Psoas muscle (tissue), 7 donors: ENCODE measurements at regions not wholly inside any gene's neighbourhood (a gene's known extent, or its start where the extent isn't known, plus 50 kb on each side); places are given as distances from the start of the nearest gene placed in this dataset.

ENCODE experiments used
- ATAC-seq, 4 donors: fragments of 200-7000 bp; cut with Tn5 transposase; one replicate each; pipeline ENCODE4 v1.9.1; 2020; ENCODE audit warnings: moderate library complexity in 3 of 4, mild to moderate bottlenecking in 2 of 4
- DNase-seq, 2 donors: peaks; one replicate each; pipeline ENCODE4 v3.0.0-alpha.2; 2020
- H3K27ac ChIP-seq: fragments of 200-600 bp; one replicate; pipeline ENCODE4 v1.8.0; 2022
- H3K27me3 ChIP-seq, 3 donors: fragments of 200-600 bp in 1 of 3; one replicate each; pipeline versions ENCODE4 v1.6.1 to v1.8.0; 2013 to 2022; ENCODE audit warnings: low read length in 2 of 3, mild to moderate bottlenecking in 2 of 3, moderate library complexity in 1 of 3; ENCODE audit not compliant: insufficient read depth in 3 of 3
- H3K36me3 ChIP-seq, 2 donors: fragments of 200-600 bp in 1 of 2; one replicate each; pipeline versions ENCODE4 v1.6.1 to v1.8.0; 2013 to 2022; ENCODE audit warnings: low read depth in 1 of 2, mild to moderate bottlenecking in 1 of 2, moderate library complexity in 1 of 2; ENCODE audit not compliant: insufficient read depth in 1 of 2
- H3K4me1 ChIP-seq: fragments of 200-600 bp; one replicate; pipeline ENCODE4 v1.8.0; 2022
- H3K4me3 ChIP-seq: fragments of 200-600 bp; one replicate; pipeline ENCODE4 v1.8.0; 2022; ENCODE audit warnings: mild to moderate bottlenecking
- H3K9me3 ChIP-seq: fragments of 200-600 bp; one replicate; pipeline ENCODE4 v1.8.0; 2022
- WGBS, 3 donors: extraction: QIAGEN DNeasy Blood & Tissue Kit; methylation state at CpG; one replicate each; pipeline versions ENCODE4 v1.1.6 to v1.1.7; 2013; 5-methylcytosine and 5-hydroxymethylcytosine counted together
- intact Hi-C, 2 donors: fragments of 100-400 bp; cut with DNase I; formaldehyde crosslinking; loops; one replicate each; pipeline versions ENCODE4 v1.11.0 to v1.14.2; 2022
- TF ChIP-seq, protein P1 (sequence below): fragments of 200-600 bp; IDR thresholded peaks from one replicate; pipeline ENCODE4 v1.8.0; 2022; ENCODE audit warnings: antibody characterized with exemption
- donor health status: healthy with polysubstance abuse.
- donor health status: DM: no; HTN: no; CAD: no; lungs with moderate emphysema.
- donor health status: Bipolar disorder and iron deficiency.
- donor health status: healthy.
- donor health status: DM: yes; HTN: yes; CAD: no.
- donor health status: DM: no; HTN: no; CAD: no.
- donor health status: DM: yes; HTN: yes; CAD: no.

DNA sequence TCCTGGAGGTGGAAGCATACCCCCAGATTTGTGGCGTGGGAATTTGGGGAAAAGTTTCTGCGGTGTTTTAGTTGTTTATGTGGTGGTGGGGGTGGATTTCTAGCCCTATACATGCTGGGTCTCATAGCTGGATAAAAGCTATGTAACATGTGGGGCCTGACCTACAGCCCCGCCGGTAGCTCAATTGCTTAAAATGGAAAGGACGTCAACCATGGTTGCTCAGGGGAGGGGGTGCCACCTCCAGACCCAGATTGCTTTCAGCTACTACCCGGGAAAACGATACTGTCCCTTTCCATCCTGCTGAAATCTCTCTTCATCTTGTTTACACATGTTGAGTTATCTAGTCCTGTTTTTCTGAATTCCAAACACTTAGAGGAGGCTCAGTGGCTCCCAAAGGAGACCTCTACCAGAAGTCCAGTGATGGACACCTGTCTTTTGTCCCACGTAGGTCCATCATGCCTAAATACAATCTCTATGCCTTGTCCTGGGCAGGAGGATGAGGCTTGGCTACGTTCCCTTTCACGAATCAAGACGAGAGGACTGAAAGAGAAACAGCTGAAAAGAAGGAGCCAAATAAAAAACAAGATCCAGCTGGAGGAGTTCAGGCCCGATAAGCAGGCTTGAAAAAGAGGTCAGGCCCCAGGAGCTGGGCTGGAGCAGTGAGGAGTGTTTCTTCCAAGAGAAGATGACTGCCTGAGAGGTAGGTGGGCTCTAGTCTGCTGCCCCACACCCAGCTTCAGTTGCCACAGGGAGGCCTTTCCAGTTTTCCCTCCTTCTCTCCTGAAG lies 72.1 kb upstream of the TPRG1 start:
- peak overlapping the region; percentile 95 for H3K27ac ChIP-seq
- TF ChIP-seq, protein P1, sequence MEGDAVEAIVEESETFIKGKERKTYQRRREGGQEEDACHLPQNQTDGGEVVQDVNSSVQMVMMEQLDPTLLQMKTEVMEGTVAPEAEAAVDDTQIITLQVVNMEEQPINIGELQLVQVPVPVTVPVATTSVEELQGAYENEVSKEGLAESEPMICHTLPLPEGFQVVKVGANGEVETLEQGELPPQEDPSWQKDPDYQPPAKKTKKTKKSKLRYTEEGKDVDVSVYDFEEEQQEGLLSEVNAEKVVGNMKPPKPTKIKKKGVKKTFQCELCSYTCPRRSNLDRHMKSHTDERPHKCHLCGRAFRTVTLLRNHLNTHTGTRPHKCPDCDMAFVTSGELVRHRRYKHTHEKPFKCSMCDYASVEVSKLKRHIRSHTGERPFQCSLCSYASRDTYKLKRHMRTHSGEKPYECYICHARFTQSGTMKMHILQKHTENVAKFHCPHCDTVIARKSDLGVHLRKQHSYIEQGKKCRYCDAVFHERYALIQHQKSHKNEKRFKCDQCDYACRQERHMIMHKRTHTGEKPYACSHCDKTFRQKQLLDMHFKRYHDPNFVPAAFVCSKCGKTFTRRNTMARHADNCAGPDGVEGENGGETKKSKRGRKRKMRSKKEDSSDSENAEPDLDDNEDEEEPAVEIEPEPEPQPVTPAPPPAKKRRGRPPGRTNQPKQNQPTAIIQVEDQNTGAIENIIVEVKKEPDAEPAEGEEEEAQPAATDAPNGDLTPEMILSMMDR: no peak
- no peaks in the 10 kb centered on the region for H3K27me3 ChIP-seq
- WGBS, 3 donors: 22 to 56% (median 31%) methylated on average over 12 of the region's 12 CpGs
- intact Hi-C loops: no loop called here
- ATAC-seq (peak; percentile 21 to 72 (median 48)), DNase-seq (peak; percentile 37 to 68)
- peaks cover 17% of the 10 kb centered on the region for H3K4me1 ChIP-seq
- H3K9me3 ChIP-seq: no peaks in the 10 kb centered on the region
- H3K36me3 ChIP-seq: no peaks in the 10 kb centered on the region
- H3K4me3 ChIP-seq: peak overlapping the region; percentile 67

DNA sequence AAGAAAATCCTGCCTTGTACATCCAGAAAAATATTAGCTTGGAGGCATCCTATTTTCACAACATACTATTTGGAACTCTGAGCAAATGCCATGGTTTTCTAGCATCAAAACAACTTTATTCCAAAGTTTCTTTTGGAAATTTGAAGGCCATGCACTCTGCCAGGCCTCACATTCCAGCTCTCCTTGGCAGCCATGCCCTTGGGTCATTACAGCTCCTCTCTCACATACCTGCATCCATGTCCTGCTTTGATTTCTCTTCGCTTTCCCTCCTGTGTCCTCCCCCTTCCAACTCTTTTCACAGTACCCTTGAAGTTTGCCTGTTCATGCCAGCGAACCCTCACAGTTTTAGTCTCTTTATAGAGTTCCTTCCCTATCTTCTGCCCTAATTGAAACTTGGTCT lies 70.9 kb upstream of the TPRG1 start:
- H3K4me1 ChIP-seq: peaks cover 21% of the 10 kb centered on the region
- ATAC-seq: no peak
- 50 to 82% (median 79%) methylated on average over 2 of the region's 2 CpGs for WGBS, 3 donors
- intact Hi-C loops: no loop called here
- H3K9me3 ChIP-seq: no peaks in the 10 kb centered on the region
- H3K27ac ChIP-seq: peak overlapping the region; percentile 95
- H3K4me3 ChIP-seq: peak overlapping the region; percentile 67
- TF ChIP-seq, protein P1: no peak
- H3K36me3 ChIP-seq: no peaks in the 10 kb centered on the region
- DNase-seq: no peak
- no peaks in the 10 kb centered on the region for H3K27me3 ChIP-seq

DNA sequence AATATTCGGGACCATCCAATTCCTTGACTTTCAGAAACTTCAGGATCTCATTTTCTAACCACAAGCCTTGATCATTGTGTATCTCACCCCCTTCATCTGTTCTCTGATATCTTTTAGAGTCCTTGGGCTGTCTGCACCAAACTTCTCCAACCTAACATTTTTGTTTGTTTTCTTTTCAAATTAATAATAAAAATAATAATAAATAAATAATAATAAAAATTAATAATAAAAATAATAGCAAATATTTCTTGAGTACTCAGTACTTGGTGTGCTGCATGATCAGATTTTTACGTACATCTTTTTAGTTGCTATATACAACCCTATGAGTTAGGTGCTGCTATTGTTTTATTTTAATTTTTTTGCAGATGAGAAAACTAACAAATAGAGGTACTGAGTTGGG lies 70.2 kb upstream of the TPRG1 start:
- Histone ChIP-seq H3K36me3 (no peaks in the 10 kb centered on the region), H3K4me1 (peaks cover 28% of the 10 kb centered on the region), H3K9me3 (no peaks in the 10 kb centered on the region), H3K4me3 (peak overlapping the region; percentile 67), H3K27ac (peak overlapping the region; percentile 95), H3K27me3 (no peaks in the 10 kb centered on the region)
- TF ChIP-seq, protein P1: no peak
- intact Hi-C loops: no loop called here
- no peak for DNase-seq
- no peak for ATAC-seq
- 78 to 92% (median 89%) methylated on average over 2 of the region's 2 CpGs for WGBS, 3 donors

DNA sequence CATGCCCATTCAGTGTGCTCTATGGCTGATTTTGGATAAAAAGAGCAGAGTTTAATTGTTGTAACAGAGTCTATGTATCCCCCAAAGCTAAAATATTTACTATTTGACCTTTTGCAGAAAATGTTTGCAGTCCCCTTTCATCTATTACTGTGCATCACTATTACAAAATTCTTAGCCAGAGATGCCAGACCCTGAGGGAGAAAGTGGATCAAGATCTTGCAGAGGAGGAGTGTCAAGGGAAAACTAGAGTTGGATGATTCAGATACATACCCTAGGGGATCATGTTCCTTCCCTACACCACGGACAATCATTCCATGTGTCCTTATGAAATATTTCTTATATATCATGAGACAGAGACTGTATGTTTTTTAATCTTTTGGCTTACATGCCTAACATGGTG lies 68.6 kb upstream of the TPRG1 start:
- intact Hi-C loops: no loop called here
- WGBS, 3 donors: 23 to 64% (median 49%) methylated on average over 1 of the region's 1 CpG

More for the DNA sequence above, 68.6 kb upstream of the TPRG1 start:
- H3K36me3 ChIP-seq: no peaks in the 10 kb centered on the region
- ATAC-seq (no peak), DNase-seq (no peak)
- peak overlapping the region; percentile 67 for H3K4me3 ChIP-seq
- no peaks in the 10 kb centered on the region for H3K27me3 ChIP-seq
- no peaks in the 10 kb centered on the region for H3K9me3 ChIP-seq
- H3K27ac ChIP-seq: peak overlapping the region; percentile 95
- TF ChIP-seq, protein P1: no peak
- peaks cover 24% of the 10 kb centered on the region for H3K4me1 ChIP-seq
